ENCODE measurements at regions not wholly inside any gene's neighbourhood (a gene's known extent, or its start where the extent isn't known, plus 50 kb on each side); places are given as distances from the start of the nearest gene placed in this dataset.
A peak's percentile ranks its signal among the peaks of the same experiment; 100 is the strongest.
"Not testable (repeated sequence)": the region's sequence is repeated elsewhere in the genome, so short reads cannot be mapped to it uniquely, and the experiment has no call there.

- DNase-seq: no peak
These were observed 577.4 kb downstream of the TBL1XR1 start for GRCh38 chr3:176619833-176620232.

- no peak for DNase-seq
These were observed 581.5 kb downstream of the TBL1XR1 start for GRCh38 chr3:176615826-176616225.

GRCh38 chr3:176611703-176612102, 585.6 kb downstream of the TBL1XR1 start:
- no peak for DNase-seq

GRCh38 chr3:176609361-176609760, 587.9 kb downstream of the TBL1XR1 start:
- DNase-seq: no peak

GRCh38 chr3:176605553-176605952, 591.7 kb downstream of the TBL1XR1 start:
- not testable (repeated sequence) for DNase-seq

- no peak for DNase-seq
These were observed 602.0 kb downstream of the TBL1XR1 start for GRCh38 chr3:176595307-176595706.

GRCh38 chr3:176590722-176591121, 606.6 kb downstream of the TBL1XR1 start:
- no peak for DNase-seq

GRCh38 chr3:176587089-176587488, 610.2 kb downstream of the TBL1XR1 start:
- no peak for DNase-seq

- no peak for DNase-seq
These were observed 612.7 kb downstream of the TBL1XR1 start for GRCh38 chr3:176584413-176585176.

- no peak for DNase-seq
These were observed 613.3 kb downstream of the TBL1XR1 start for GRCh38 chr3:176583956-176584355.

- DNase-seq: no peak
These were observed 615.7 kb downstream of the TBL1XR1 start for GRCh38 chr3:176581589-176581988.

GRCh38 chr3:176579711-176580185, 617.5 kb downstream of the TBL1XR1 start:
- no peak for DNase-seq

- DNase-seq: no peak
These were observed 619.0 kb downstream of the TBL1XR1 start for GRCh38 chr3:176578316-176578715.

- no peak for DNase-seq
These were observed 619.8 kb downstream of the TBL1XR1 start for GRCh38 chr3:176577447-176577846.

GRCh38 chr3:176574786-176575185, 622.5 kb downstream of the TBL1XR1 start:
- no peak for DNase-seq

GRCh38 chr3:176571926-176572325, 625.4 kb downstream of the TBL1XR1 start:
- DNase-seq: no peak

- DNase-seq: no peak
These were observed 626.3 kb downstream of the TBL1XR1 start for GRCh38 chr3:176570992-176571391.

- DNase-seq: no peak
These were observed 629.1 kb downstream of the TBL1XR1 start for GRCh38 chr3:176568189-176568588.

- no peak for DNase-seq
These were observed 630.5 kb downstream of the TBL1XR1 start for GRCh38 chr3:176566757-176567156.

- no peak for DNase-seq
These were observed 635.0 kb downstream of the TBL1XR1 start for GRCh38 chr3:176562331-176562730.

- DNase-seq: no peak
These were observed 635.5 kb downstream of the TBL1XR1 start for GRCh38 chr3:176561826-176562225.

GRCh38 chr3:176554791-176555654, 642.3 kb downstream of the TBL1XR1 start:
- peak; percentile 77 for DNase-seq

GRCh38 chr3:176554264-176554663, 643.0 kb downstream of the TBL1XR1 start:
- peak; percentile 37 for DNase-seq

- no peak for DNase-seq
These were observed 670.3 kb downstream of the TBL1XR1 start for GRCh38 chr3:176526942-176527341.
